Ovary (tissue), 7 donors: ENCODE measurements at regions not wholly inside any gene's neighbourhood (a gene's known extent, or its start where the extent isn't known, plus 50 kb on each side); places are given as distances from the start of the nearest gene placed in this dataset.

ENCODE experiments used
- DNase-seq, 5 donors: peaks; one replicate each; pipeline ENCODE4 v3.0.0-alpha.2; 2019 to 2020
- H3K27ac ChIP-seq, 2 donors: fragments of 200-600 bp; one replicate each; pipeline versions ENCODE4 v1.5.1 to v1.8.0; 2019 to 2022
- H3K27me3 ChIP-seq: fragments of 200-600 bp; one replicate; pipeline ENCODE4 v1.8.0; 2022
- H3K36me3 ChIP-seq: fragments of 200-600 bp; sonication (generic); one replicate; pipeline ENCODE4 v1.5.1; 2019
- H3K4me1 ChIP-seq: one replicate; pipeline ENCODE4 v1.8.1; 2013; ENCODE audit warnings: mild to moderate bottlenecking, moderate library complexity; ENCODE audit not compliant: insufficient read depth
- H3K4me3 ChIP-seq: fragments of 200-600 bp; sonication (generic); one replicate; pipeline ENCODE4 v1.5.1; 2017
- H3K9me3 ChIP-seq, 2 donors: fragments of 200-600 bp in 1 of 2; sonication (generic) in 1 of 2; one replicate each; pipeline versions ENCODE4 v1.5.1 to v1.8.1; 2013 to 2019; ENCODE audit warnings: mild to moderate bottlenecking in 1 of 2, moderate library complexity in 1 of 2
- EP300 ChIP-seq: sonication (generic); formaldehyde crosslinking; IDR thresholded peaks from one replicate; pipeline ENCODE4 v1.6.1; 2017; ENCODE audit warnings: antibody characterized with exemption
- POLR2A ChIP-seq: fragments of 450-650 bp; IDR thresholded peaks from one replicate; pipeline ENCODE4 v1.6.1; 2017; ENCODE audit warnings: antibody characterized with exemption, mild to moderate bottlenecking, moderate library complexity
- WGBS, 3 donors: extraction: QIAGEN DNeasy Blood & Tissue Kit in 1 of 3; methylation state at CpG; one replicate each; pipeline versions ENCODE4 v1.1.5 to v1.1.7; 2013 to 2017; 5-methylcytosine and 5-hydroxymethylcytosine counted together
- intact Hi-C, 4 donors: fragments of 100-400 bp; cut with DNase I; formaldehyde crosslinking; loops; one replicate each; pipeline versions ENCODE4 v1.11.0 to v1.15.1; 2022 to 2023
- TF ChIP-seq, protein P1 (sequence below), 3 donors: fragments of 450-650 bp in 2 of 3; fragments of 200-600 bp in 1 of 3; IDR thresholded peaks; one replicate each; pipeline versions ENCODE4 v1.5.1 to v1.8.0; 2016 to 2022; ENCODE audit warnings: antibody characterized with exemption in 3 of 3, mild to moderate bottlenecking in 1 of 3
- donor health status: DM: no; HTN: no; CAD: no; lungs with moderate emphysema.
- donor health status: DM: no; HTN: no; CAD: no.
- donor health status: Bipolar disorder and iron deficiency.
- donor health status: DM: no; HTN: no; CAD: no.
- donor health status: DM: yes; HTN: yes; CAD: no.

DNA sequence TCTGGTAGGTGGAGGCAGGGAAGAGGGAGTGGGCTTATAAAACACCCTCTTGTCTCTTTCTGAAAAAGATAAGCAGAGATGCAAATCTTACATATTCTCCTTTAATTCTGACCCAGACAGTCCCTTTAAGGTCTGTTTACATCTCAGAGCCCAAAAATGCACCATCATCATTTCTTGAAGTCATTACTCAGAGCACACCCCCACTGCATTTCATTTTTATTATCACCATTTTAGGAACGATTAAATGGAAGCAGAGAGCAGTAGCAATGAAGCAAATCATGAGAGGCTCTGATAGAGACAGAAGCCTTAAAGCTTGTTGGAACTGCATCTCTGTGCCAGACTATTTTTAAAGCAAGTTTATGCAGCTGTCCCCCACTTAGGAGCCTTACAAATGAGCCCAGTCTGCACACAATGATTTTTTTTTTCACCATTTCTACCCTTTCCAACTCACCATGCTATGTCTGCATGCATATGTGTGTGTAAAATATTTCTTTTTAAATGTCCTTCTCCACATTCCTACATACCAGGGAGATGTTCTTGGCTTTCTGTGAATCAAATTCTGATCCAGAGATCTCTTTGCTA, 311.0 kb downstream of the GRIN2B start:
- Histone ChIP-seq H3K27ac (no peak overlapping the region), H3K4me3 (no peak overlapping the region), H3K4me1 (no peaks in the 10 kb centered on the region), H3K27me3 (no peaks in the 10 kb centered on the region), H3K36me3 (no peaks in the 10 kb centered on the region), H3K9me3 (no peaks in the 10 kb centered on the region)
- no peak for DNase-seq
- TF ChIP-seq EP300 = no peak
- TF ChIP-seq POLR2A = no peak
- TF ChIP-seq, protein P1, sequence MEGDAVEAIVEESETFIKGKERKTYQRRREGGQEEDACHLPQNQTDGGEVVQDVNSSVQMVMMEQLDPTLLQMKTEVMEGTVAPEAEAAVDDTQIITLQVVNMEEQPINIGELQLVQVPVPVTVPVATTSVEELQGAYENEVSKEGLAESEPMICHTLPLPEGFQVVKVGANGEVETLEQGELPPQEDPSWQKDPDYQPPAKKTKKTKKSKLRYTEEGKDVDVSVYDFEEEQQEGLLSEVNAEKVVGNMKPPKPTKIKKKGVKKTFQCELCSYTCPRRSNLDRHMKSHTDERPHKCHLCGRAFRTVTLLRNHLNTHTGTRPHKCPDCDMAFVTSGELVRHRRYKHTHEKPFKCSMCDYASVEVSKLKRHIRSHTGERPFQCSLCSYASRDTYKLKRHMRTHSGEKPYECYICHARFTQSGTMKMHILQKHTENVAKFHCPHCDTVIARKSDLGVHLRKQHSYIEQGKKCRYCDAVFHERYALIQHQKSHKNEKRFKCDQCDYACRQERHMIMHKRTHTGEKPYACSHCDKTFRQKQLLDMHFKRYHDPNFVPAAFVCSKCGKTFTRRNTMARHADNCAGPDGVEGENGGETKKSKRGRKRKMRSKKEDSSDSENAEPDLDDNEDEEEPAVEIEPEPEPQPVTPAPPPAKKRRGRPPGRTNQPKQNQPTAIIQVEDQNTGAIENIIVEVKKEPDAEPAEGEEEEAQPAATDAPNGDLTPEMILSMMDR (IDR thresholded peaks at IDR 0.05) = no peak
- intact Hi-C loops = no loop called here
- 2 to 20% (median 5%) methylated on average over 1 of the region's 1 CpG for WGBS, 3 donors

- no peak overlapping the region for H3K27ac ChIP-seq
- TF ChIP-seq, protein P1 (IDR thresholded peaks at IDR 0.05) = no peak
- TF ChIP-seq EP300 (no peak), POLR2A (no peak)
- H3K4me1 ChIP-seq = no peaks in the 10 kb centered on the region
- no peaks in the 10 kb centered on the region for H3K9me3 ChIP-seq
- DNase-seq = no peak
- H3K27me3 ChIP-seq = no peaks in the 10 kb centered on the region
- intact Hi-C loops = no loop called here
- no peak overlapping the region for H3K4me3 ChIP-seq
- WGBS, 3 donors = 83 to 92% (median 91%) methylated on average over 3 of the region's 3 CpGs
- H3K36me3 ChIP-seq = no peaks in the 10 kb centered on the region
Measured at GRCh38 chr12:13668880-13669279, 312.5 kb downstream of the GRIN2B start.

DNA sequence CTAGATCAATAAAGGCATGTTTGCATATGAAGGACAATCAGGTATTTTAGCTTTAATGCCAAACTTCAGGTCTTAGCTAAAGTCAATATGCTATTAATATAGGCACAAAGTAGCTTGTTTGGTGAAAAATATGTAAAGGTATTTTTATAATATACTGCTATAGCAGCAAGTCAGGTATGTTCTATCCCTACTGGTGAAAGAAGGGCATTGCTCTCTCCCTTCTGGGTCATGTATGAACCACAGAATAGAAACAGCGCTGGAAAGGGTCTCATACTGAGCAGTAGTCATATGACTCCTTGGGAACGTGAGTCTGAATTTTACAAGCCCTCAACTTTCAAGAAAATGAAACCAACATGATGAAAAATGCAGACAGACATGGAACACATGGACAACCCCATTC, 314.6 kb downstream of the GRIN2B start:
- Histone ChIP-seq H3K9me3 (no peaks in the 10 kb centered on the region), H3K4me1 (no peaks in the 10 kb centered on the region), H3K36me3 (no peaks in the 10 kb centered on the region), H3K4me3 (no peak overlapping the region), H3K27ac (no peak overlapping the region), H3K27me3 (no peaks in the 10 kb centered on the region)
- intact Hi-C loops = no loop called here
- whole genome bisulfite sequencing, 3 donors = 59 to 62% (median 60%) methylated on average over 2 of the region's 2 CpGs
- DNase-seq = no peak
- TF ChIP-seq EP300 (no peak), POLR2A (no peak)
- TF ChIP-seq, protein P1 (IDR thresholded peaks at IDR 0.05) = no peak

DNA sequence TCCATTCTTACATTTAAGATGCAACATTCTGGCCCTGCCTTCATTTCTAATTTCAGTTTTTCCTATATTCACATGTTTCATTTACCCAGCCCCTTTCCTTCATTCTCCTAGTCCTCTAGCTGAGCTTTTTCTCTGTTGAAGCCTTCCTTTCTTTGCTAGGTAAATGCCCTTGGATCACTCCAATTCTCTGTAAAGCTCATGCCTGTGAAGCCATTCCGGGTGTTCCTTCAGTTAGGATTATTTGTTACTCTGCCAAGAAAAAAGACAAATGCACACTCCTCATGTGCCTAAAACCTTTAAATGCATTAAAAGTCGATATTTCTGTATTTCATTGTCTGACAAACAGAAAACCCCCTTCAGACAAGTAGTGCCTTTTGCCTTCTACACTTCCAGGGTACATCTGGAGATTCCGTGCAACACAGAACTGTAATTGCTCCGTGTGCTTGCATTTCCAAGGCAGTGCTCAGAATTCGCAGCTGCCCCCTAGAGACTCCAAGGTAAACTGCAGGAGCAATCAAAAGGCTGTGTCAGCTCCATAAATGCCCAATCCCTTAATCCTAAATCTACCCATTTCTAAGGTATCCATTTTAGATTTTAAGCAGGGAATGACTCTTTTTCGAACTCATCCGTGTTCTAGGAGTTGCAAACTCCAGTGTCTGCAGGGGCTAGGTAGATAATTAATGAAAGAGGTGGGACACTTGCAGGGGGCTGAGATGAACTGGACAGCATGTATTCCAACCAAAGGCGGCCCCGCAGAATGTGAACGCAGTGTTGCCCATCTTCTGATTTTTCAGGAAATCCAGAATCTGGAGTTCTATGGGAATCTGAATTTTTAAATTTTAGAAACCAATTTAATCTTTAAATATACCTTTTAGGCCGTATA, 320.2 kb downstream of the GRIN2B start:
- 40 to 43% (median 41%) methylated on average over 11 of the region's 11 CpGs for WGBS, 3 donors
- no peaks in the 10 kb centered on the region for H3K36me3 ChIP-seq
- no peak overlapping the region for H3K27ac ChIP-seq
- H3K27me3 ChIP-seq = no peaks in the 10 kb centered on the region
- TF ChIP-seq, protein P1 (IDR thresholded peaks at IDR 0.05) = peak in 2 of 3 donors; percentile 11 to 45
- TF ChIP-seq EP300 = no peak
- intact Hi-C loops = no loop called here
- H3K9me3 ChIP-seq = no peaks in the 10 kb centered on the region
- peak in 3 of 5 donors; percentile 25 to 28 (median 26) for DNase-seq
- no peak overlapping the region for H3K4me3 ChIP-seq
- no peaks in the 10 kb centered on the region for H3K4me1 ChIP-seq
